GM12874 (cell line): ENCODE measurements at regions not wholly inside any gene's neighbourhood (a gene's known extent, or its start where the extent isn't known, plus 50 kb on each side); places are given as distances from the start of the nearest gene placed in this dataset.

Experiments used
- TF ChIP-seq, protein P1 (sequence below): IDR thresholded peaks from 2 replicates; pipeline ENCODE4 v1.5.1; 2011; ENCODE audit warnings: low read depth, mild to moderate bottlenecking, control low read depth, low read length, moderate library complexity; ENCODE audit not compliant: insufficient read depth

DNA sequence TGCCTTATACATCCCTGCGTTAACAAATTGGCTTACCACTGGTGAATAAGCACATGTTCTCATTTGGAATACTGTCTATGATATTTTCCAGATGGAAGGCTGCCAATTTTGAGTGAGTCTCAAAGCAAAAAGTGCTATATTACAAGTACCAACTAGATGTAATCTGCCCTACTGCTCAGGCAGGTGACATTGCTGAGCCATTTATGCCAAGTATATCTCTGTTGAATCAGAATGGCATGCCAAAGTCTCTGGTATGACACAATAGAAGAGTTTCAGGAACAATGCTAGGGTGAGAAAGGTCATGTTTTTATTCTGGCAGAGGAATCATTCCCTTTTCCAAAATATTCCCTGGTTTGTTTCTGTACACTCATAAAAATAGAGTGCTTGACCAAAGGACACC lies 356.5 kb downstream of the CDH9 start:
- TF ChIP-seq, protein P1, sequence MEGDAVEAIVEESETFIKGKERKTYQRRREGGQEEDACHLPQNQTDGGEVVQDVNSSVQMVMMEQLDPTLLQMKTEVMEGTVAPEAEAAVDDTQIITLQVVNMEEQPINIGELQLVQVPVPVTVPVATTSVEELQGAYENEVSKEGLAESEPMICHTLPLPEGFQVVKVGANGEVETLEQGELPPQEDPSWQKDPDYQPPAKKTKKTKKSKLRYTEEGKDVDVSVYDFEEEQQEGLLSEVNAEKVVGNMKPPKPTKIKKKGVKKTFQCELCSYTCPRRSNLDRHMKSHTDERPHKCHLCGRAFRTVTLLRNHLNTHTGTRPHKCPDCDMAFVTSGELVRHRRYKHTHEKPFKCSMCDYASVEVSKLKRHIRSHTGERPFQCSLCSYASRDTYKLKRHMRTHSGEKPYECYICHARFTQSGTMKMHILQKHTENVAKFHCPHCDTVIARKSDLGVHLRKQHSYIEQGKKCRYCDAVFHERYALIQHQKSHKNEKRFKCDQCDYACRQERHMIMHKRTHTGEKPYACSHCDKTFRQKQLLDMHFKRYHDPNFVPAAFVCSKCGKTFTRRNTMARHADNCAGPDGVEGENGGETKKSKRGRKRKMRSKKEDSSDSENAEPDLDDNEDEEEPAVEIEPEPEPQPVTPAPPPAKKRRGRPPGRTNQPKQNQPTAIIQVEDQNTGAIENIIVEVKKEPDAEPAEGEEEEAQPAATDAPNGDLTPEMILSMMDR = no peak

DNA sequence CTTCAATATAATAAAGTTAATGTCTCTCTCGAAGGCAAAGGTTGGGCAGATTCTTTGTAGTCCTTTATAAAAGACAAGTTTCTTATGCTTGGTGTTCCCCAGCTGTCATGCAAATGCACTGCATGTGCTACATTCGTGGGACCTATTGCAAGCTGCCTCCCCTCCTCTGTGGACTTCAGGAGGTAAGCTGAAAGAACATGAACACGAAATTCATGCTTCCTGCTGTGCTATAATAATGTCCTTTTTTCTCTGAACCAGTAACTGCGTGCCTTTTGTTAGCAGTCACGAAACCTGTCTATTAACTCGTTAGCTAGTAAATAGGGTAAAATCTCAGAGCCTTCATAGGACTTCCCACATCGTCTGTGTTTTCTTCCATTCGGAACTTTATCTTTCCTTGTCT lies 363.5 kb downstream of the CDH9 start:
- TF ChIP-seq, protein P1 = no peak

DNA sequence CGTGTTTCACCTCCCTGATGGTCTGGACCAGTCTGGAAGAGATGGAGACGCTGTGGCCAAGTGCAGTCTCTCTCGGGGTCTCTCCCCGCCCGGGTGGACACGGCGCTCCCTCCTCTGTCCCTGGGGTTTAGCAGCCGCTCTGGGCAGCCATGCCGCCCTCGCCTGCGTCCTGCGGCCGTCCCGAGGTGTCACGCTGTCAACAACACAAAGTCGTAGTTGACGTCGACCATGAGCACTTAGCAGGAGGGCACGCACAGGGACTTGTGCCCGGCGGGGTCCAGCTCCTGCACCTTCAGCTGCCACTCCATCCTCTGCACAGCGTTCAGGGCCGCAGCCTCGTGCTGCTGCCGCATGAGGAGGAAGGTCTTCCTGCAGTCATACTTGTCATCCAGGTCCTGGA lies 368.9 kb downstream of the CDH9 start:
- TF ChIP-seq, protein P1 = no peak

DNA sequence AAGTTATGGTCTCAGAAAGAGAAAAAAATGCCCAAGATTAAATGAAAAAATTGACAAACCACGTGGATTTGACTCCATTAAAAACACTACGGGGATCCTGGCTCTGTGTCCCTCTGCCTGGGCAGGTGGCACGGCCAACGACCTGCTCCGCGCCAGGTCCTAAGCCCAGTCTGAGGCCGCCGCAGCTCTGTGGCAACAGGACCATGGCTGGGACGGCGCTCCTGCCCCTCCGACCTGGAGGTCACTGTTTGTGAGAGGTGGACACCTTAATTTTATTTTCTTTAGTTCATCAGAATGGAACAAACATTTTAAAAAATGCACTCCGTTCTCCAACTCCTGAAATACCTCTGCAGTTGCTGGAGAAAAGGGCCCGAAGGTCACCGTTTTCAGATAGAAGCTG lies 369.4 kb downstream of the CDH9 start:
- TF ChIP-seq, protein P1 = no peak

DNA sequence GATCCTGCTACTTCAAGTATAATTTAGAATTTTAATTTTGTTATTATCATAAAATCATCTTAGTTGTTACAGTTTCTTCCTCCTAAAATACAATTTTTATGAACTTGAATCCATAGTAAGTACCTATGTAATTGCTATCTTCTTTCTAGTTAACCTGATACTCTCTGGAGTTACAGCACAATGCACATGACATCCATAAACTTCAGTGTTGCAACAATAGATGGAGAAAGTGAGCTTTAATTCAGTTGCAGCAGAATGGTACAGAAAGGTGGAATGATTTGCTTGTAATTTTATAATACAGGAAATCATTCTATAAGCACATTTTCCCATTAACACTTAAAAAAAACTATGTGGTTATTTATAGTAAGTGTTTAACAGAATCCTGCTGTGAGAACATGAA lies 372.0 kb downstream of the CDH9 start:
- TF ChIP-seq, protein P1 = no peak

DNA sequence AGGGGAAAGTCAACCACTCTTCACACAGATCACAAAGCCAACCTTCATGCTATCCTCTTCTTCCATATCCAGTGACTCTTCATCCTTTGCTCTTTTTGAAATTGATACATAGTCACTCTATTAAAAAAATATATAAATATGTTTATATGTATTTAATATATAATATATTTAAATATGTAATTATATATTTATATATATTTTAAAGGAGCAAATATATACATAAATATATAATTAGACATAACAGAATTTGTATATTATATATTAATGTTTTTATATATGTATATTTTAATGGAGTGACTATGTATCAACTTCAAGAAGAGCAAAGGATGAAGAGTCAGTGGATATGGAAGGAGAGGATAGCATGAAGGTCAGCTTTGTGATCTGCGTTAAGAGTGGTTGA lies 374.9 kb downstream of the CDH9 start:
- TF ChIP-seq, protein P1 = no peak

DNA sequence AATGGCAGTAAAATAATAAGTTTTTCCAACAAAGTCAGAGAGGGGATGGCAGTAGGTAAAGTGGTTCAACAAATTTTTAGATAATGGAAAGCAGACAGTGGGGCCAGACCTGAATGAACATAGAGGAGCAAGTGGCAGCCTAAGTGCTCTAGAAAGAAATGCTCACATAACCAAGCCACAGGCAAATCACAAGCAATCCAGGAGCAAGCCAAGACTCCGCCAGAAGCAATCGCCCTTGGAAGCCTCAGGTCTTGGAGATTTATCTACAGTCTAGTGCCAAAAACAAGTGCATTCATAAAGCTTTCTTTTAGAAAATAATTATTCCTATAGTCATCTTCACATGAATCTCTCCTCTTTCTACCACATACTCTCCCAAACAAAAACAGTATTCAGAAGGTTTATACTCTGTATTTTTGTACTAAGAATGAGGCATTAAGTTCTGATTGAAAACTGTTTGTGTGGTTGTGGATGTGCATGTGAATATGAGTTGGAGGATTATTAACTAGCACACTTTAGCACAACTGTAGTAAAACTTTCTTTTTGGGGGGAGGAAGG lies 375.5 kb downstream of the CDH9 start:
- TF ChIP-seq, protein P1 = no peak
